SK-N-DZ (cell line): ENCODE measurements at regions not wholly inside any gene's neighbourhood (a gene's known extent, or its start where the extent isn't known, plus 50 kb on each side); places are given as distances from the start of the nearest gene placed in this dataset.

ENCODE experiments used
- DNase-seq: peaks from one replicate; pipeline ENCODE4 v3.0.0-alpha.2; 2015; ENCODE audit warnings: low spot score
- small RNA-seq, 2 experiments: library from RNA; depleted of rRNA; stranded (forward); fragments of <200 nt; gene quantifications; one replicate each; pipeline ENCODE3, GENCODE V24; 2014

DNA sequence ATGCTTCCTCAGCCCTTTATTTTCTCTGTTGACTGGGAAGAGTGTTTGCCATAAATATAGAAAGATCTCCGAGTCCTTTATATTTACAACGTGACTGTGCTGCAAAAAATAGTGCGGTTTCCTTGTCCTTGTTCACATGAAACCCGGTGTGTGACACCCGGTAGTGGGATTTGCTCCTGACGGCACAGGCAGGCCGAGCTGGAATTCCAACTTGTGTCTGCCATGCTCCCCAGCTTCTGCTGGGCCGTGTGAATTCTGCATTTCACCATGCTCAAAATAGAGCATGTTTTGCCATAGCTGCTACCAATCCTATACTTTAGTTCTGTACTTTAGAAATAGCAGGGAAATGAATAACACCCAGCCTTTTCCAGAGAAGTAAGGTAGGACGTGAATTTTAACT, 60.3 kb upstream of the PDE10A start:
- no peak for DNase-seq

DNA sequence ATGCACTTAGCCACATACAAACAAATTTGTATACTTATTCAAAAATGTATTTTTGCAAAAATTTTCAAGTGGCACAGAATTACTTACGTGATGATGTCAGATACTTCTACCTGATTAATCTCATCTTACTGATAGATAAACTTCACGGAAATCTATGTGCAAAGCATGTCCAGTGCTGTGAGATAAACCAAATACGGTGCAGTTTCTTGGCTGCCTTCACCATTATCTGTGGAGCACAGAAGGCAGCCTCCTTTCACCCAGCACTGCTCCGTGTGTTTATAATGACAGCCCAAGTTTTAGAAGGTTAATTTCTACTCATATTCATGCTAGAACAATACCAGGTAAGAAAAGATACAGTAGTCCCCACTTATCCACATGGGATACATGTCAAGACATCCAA, 59.0 kb upstream of the PDE10A start:
- DNase-seq, result no peak

DNA sequence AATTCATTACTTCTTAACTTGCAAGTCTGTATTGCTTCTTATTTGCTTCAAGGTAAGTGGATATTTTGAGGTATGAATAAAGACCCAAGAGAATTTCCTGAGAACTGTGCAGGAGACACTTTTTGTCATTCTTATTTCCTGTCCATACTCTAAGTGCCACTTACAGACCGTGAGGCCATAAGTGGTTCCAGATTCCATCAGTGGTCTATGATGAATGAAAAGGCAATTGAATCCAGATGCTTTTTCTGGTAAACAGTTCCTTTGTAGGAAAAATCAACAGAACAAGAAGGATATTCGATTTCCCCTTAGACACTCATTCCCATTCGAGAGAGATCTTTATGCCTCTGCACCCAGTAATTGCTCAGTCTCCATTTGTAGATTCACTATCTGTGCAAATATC, 58.3 kb upstream of the PDE10A start:
- no peak for DNase-seq

DNA sequence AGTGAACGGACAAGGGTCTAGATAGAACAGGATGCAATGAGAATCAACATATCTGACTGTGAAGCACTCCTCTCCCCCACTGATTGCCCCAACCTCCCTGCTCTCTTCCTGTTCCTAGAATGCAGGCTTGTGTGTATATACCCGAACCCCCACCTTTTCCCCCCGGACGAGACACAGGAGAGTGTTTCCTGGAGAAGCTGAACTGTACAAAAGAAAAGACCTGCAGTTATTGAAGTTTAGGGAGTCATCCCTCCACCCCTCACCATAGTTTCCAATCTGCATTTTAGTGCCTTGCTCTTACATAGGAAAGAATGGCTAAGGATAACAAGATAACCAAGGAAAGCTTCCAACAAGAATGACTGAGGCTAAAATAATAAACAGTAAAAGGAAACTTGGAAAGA, 55.5 kb upstream of the PDE10A start:
- no peak for DNase-seq

DNA sequence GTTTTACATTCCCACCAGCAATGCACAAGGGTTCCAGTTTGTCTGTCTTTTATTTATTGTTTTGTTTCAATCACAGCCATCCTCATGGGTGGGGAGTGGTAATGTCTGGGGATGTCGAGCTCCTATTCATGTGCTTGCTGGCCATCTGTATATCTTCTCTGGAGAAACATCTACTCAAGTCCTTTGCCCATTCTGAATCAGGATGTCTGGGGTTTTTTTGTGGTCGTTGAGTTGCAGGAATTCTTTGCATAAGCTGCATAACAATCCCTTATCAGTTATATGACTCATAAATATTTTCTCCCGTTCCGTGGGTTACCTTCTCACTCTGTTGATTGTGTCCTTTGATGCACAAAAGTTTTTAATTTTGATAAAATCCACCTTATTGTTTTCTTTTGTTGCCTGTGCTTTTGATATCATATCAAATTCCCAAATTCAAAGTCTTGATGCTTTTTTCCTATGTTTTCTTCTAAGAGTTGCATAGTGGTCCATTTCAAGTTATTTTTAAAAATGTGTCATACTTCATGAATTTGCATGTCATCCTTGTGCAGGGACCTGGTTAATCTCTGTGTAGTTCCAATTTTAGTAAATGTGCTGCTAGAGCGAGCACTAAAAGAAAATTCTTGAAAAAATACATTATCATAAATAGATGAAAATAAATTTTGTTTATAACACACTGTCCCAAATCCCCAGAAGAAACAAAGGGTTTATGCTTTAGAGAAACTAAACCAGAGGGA, 54.9 kb upstream of the PDE10A start:
- DNase-seq, result no peak

DNA sequence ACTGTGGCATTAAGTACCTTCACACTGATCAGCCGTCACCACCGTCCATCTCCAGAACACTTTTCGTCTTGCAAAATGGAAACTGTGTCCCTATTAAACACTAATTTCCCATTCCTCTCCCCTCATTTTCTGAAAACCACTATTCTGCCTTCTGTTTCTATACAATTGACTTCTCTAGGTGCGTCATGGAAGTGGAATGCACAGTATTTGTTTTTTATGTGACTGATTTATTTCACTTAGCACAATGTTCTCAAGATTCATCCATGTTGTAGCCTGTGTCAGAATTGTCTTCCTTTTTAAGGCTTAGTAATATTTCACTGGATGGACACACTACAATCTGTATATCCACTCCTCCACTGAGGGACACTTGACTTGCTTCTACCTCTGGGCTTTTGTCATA, 53.8 kb upstream of the PDE10A start:
- DNase-seq, result no peak

DNA sequence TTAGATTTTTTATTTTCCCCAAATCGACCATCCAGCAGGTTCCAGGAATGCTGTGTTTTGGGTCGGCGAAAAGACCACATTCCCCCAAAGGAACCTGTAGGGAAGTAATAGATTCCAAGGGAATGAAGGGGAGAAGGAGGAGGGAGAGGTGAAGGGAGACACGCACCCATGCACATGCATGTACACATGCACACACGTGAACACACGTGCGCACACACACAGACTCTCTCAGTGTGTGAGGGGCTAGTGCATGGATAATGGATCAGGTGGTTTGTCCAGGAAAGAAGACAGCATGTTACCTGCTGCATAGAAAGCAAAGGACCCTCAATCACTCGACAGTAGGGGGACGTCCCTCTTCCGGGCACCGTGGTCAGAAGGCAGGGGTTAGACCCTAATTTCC, 52.4 kb upstream of the PDE10A start:
- DNase-seq, result no peak

DNA sequence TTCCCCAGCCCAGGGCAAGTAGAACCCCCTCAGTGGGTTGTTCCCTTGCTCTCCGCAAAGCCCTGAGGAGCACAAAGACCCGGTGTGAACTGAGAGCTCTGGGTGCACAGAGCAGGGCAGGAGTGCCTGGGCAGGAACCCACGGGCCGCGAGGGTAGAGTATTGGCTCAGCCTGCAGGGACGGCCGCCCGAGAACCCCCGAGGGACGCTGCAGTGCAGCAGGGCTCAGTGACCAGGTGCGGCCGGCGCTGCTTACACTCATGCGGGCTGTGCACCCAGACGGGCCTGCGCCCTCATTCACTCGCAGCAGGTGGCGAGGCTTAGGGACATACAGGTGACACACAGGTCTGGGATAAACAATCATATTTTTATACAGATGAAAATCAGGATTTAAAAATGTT, 51.9 kb upstream of the PDE10A start:
- no peak for DNase-seq

DNA sequence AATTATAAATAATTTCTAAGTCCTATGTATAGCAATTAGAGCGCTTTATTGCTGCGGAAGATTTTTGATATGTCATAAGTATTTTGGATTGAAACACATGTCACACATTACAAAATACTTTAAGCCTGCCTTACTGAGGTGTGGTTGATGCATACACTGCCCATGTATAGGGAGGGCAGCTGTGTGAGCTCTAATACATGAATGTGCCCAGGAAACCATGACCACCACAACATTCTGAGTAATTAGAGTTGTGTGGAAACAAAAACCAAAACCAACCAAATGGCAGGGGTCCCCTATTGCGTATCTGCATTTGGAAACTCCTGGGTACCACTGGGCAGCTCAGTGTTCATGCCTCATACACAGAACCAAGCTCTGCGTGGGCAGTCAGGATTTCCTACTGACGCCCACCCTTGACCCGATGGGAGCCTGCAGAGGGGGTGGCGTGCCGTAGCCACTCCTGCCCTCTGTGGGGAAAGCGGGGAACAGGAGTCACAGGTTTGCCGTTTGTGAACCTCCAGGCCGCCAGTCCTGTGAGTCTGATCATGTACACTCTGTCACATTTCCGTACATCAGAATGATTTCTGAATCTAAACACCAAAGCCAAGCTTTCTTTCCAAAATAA, 50.9 kb upstream of the PDE10A start:
- no peak for DNase-seq

Small RNAs in the stretch of these regions (small RNA-seq; reads per million reads assigned to genes)
- 0 reads per million in 2 experiments for gene RNU6-730P
